ENCODE measurements at regions not wholly inside any gene's neighbourhood (a gene's known extent, or its start where the extent isn't known, plus 50 kb on each side); places are given as distances from the start of the nearest gene placed in this dataset.

- ATAC-seq (no peak), DNase-seq (ENCODE audit: extremely low read depth in 1 of 4, low spot score in 3 of 4) (no peak), FAIRE-seq (no peak)
- POLR2A ChIA-PET = no interaction called here
- H3K79me2 ChIP-seq (ENCODE audit: control insufficient read depth, insufficient read depth, low read length) = no peaks in the 10 kb centered on the region
- no peaks in the 10 kb centered on the region for H3K9me3 ChIP-seq (replicated peaks; ENCODE audit: control insufficient read depth, insufficient read depth, low read depth, low read length)
- no TSS peak for BruUV-seq (replicated peaks)
- no peaks in the 10 kb centered on the region for H4K20me1 ChIP-seq (replicated peaks; ENCODE audit: control insufficient read depth, insufficient read depth, low read length)
- no peaks in the 10 kb centered on the region for H3K4me1 ChIP-seq (replicated peaks in 1 of 2; ENCODE audit: control insufficient read depth in 2 of 2, insufficient read depth in 2 of 2, low read length in 2 of 2)
- CTCF ChIA-PET (ENCODE audit: low intra/inter-chr PET ratio) = no interaction called here
- no peak overlapping the region for H3K27ac ChIP-seq (ENCODE audit: extremely low read depth, low read depth, low read length)
- H3K4me3 ChIP-seq = no peak overlapping the region
- H2AFZ ChIP-seq (ENCODE audit: low read depth, low read length) = no peak overlapping the region
- peaks cover 4 to 11% of the 10 kb centered on the region in 2 experiments; a peak in 2 of 5 replicates for H3K27me3 ChIP-seq (ENCODE audit: control insufficient read depth in 2 of 2, insufficient read depth in 2 of 2, low read length in 2 of 2)
- no peaks in the 10 kb centered on the region for H3K9me1 ChIP-seq (ENCODE audit: control insufficient read depth, insufficient read depth, low read length)
- H3K9ac ChIP-seq (ENCODE audit: insufficient read depth in 1 of 2, low read depth in 2 of 2, low read length in 2 of 2) = no peak overlapping the region
- H3K36me3 ChIP-seq (ENCODE audit: control insufficient read depth, insufficient read depth, low read length) = no peaks in the 10 kb centered on the region
- 0% methylated on average over 3 of the region's 3 CpGs for WGBS (ENCODE audit: insufficient coverage, low coverage, missing lambda C conversion rate)
- H3K4me2 ChIP-seq (ENCODE audit: insufficient read depth, low read length) = no peak overlapping the region
- intact Hi-C loops (cut with micrococcal nuclease) (no loop called here), in situ Hi-C loops (cut with MboI) (no loop called here)
- TF ChIP-seq PHB2 (IDR thresholded peaks at IDR 0.05; ENCODE audit: low read depth) (no peak), BRD4 (IDR thresholded peaks at IDR 0.05) (no peak), HIVEP1 (CRISPR knock-in tag; IDR thresholded peaks at IDR 0.05) (no peak), MXI1 (IDR thresholded peaks at IDR 0.05; ENCODE audit: low read depth, low read length) (no peak), BRCA1 (IDR thresholded peaks at IDR 0.05) (no peak), BRCA1 (CRISPR knock-in tag; IDR thresholded peaks at IDR 0.05) (no peak), POLR2A (conservative IDR thresholded peaks at IDR 0.05) (no peak), CBX3 (IDR thresholded peaks at IDR 0.05; ENCODE audit: borderline replicate concordance in 1 of 2, low read length in 2 of 2) (no peak), ZNF282 (CRISPR knock-in tag; IDR thresholded peaks at IDR 0.05) (no peak), CHCHD3 (CRISPR knock-in tag; IDR thresholded peaks at IDR 0.05) (no peak), ZNF175 (CRISPR knock-in tag; IDR thresholded peaks at IDR 0.05; ENCODE audit: low read depth) (no peak), MITF (IDR thresholded peaks at IDR 0.05) (no peak), TOE1 (IDR thresholded peaks at IDR 0.05; ENCODE audit: borderline replicate concordance) (no peak), TOE1 (CRISPR knock-in tag; IDR thresholded peaks at IDR 0.05; ENCODE audit: borderline replicate concordance, low read depth) (no peak), SMAD3 (CRISPR knock-in tag; conservative IDR thresholded peaks at IDR 0.05) (no peak), CC2D1A (IDR thresholded peaks at IDR 0.05) (no peak), DLX4 (CRISPR knock-in tag; IDR thresholded peaks at IDR 0.05) (no peak), STAG1 (CRISPR knock-in tag; IDR thresholded peaks at IDR 0.05; ENCODE audit: borderline replicate concordance) (no peak), MECOM (CRISPR knock-in tag; IDR thresholded peaks at IDR 0.05) (no peak)
These were observed 128.8 kb upstream of the IL12A start for GRCh38 chr3:159859836-159860235.
